GM18508 (cell line): ENCODE measurements at regions not wholly inside any gene's neighbourhood (a gene's known extent, or its start where the extent isn't known, plus 50 kb on each side); places are given as distances from the start of the nearest gene placed in this dataset.
"Not testable (repeated sequence)": the region's sequence is repeated elsewhere in the genome, so short reads cannot be mapped to it uniquely, and the experiment has no call there.

Experiments used
- ATAC-seq: cut with Tn5 transposase; IDR thresholded peaks from one replicate; pipeline ENCODE4 v1.9.1; 2021; ENCODE audit warnings: moderate number of reproducible peaks; ENCODE audit not compliant: insufficient read depth, unreplicated experiment

DNA sequence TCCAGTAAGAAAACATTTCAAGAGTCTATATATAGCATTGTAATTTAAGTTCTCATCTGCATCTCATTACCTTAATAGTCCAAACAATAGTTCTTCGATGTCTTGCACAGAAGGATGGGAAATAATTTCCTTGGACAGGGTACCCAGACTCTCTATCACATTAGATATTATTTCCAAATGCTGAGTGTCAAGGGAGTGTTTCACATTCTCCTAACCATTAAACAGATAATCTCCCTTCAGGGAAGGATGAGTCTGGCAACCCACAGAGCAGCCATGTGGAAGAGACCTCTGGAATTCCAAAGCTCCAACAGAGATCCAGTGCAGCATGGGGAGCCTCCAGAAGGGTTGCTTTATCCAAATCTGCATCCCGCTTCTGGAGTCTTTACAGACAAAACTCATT lies 89.6 kb downstream of the FZD1 start:
- no peak for ATAC-seq

DNA sequence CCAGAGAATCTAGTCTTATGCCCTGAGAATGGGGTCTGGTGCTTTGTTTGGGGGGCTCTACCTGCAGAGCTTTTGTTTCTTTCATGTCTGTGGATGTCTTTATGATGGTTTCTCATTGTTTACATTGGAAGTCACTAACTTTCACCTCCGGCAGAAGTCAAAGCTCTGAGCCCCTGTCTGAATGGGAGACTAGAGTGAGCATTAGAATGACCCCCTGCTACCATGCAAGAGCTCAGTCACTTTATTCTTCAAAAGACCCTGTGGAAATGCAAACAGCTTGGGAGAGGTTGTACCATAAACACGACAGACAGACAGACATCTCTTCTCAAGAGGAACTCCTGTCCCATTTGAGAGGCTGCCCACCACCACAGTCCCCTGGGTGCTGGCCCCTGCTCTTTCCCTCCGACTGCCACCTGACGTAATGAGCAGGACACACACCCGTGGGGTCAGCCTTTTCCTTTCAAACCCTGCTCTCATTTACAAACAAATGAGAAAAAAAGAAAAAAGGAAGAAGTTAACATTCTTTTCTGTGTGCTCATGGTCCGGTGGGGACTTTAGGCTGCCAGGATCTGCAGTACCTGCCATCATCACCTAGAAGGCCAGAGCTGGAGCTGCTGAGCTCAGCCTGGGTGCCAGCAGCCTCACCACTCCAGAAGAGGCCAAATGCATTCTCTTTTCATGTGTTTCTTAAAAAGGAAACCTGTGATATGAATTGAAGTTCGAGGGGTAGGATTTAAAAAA lies 91.6 kb downstream of the FZD1 start:
- no peak for ATAC-seq

- no peak for ATAC-seq
Observed at GRCh38 chr7:91356915-91357314, 92.7 kb downstream of the FZD1 start.

DNA sequence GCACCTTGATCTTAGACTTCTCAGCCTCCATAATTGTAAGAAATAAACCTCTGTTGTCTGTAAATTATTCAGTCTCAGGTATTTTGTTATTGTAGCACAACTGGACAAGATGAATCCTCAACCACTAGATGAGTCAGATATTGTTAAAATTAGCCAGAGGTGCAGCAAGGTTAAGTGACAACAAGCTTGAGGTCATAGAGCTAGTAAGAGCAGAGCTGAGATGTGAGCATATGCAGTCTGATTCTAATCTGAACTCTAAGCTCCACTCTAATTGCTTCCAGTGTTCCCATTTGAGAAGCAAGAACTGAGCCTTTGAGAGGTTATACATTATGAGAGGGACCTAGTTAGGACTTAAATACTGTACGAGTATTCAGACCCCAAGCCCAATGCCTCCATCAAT lies 93.1 kb downstream of the FZD1 start:
- no peak for ATAC-seq

DNA sequence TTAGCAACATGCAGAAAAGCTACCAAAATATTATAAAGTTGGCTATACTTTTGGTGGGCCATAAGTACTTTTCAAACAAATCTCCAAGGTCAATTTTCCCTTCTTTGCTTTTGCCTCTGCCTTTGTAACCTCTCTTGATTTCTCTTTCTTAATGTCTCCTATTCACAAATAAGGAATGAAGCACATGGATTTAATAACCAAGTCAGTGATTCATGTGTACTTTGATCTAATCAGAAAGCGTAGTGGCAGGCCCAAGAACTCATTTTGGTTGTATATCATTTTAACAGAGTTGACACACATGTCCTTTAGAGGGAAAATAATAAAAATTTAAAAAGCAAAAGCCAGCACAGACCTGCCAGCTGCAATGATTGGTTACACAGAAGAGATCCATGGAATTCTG lies 93.7 kb downstream of the FZD1 start:
- no peak for ATAC-seq

- ATAC-seq, result no peak
Observed at GRCh38 chr7:91358303-91358702, 94.1 kb downstream of the FZD1 start.

DNA sequence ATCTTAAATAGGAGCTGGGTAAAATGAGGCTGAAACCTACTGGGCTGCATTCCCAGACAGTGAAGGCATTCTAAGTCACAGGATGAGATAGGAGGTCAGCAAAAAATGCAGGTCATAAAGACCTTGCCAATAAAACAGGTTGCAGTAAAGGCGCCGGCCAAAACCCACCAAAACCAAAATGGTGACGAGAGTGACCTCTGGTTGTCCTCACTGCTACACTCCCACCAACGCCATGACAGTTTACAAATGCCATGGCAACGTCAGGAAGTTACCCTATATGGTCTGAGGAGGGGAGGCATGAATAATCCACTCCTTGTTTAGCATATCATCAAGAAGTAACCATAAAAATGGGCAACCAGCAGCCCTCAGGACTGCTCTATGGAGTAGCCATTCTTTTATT lies 100.9 kb downstream of the FZD1 start:
- not testable (repeated sequence) for ATAC-seq

DNA sequence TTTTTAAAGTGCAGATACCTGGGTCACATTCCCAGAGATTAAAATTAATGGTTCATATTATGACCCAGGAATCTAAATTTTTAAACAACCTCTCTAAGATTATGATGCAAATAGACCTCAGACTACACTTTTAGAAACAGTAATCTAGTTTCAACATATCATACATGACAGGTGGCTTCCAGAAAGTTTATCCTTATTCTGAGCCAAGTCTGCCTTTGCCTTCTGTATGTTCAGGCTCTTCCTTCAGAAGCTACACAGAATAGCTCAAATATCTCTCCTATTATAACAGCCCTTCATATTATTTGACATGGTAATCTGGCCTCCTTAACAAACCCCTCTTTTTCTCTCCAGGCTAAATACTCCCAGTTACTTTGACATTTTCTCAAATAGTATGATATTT lies 101.9 kb downstream of the FZD1 start:
- no peak for ATAC-seq

GRCh38 chr7:91367812-91368578 lies 103.8 kb downstream of the FZD1 start:
- ATAC-seq, result no peak

- ATAC-seq, result no peak
Observed at GRCh38 chr7:91372323-91372722, 108.1 kb downstream of the FZD1 start.

GRCh38 chr7:91373111-91373800 lies 109.0 kb downstream of the FZD1 start:
- no peak for ATAC-seq

DNA sequence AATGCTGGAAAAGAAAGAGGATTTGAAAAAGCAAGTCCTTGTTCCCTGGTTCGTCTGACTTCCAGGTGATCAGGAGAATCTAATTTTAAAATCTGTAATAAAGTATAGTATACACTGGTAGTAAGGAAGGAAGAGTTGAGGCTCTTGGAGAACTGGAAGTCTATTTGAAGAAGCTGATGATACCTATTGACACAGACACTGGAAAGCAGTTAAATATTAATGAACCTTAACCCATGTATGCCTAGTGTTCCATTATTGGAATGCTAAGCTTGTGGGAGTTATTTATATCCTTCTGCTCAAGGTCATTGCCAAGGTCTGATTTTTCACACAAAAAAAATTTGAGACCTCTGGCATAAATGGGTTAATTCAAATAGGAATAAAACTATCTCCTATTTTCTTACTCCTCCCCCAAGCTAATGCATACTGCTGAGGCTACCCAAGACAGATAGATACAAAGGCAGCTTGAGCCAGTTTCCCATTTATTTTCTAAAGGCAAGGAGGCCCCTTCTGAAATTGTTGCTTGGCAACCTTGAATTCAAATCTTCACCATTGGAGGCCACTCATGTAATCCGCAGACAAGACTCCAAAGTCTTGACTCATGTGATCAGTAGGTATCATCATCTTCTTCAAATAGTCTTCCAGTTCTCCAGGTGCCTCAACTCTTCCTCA lies 110.2 kb downstream of the FZD1 start:
- no peak for ATAC-seq

DNA sequence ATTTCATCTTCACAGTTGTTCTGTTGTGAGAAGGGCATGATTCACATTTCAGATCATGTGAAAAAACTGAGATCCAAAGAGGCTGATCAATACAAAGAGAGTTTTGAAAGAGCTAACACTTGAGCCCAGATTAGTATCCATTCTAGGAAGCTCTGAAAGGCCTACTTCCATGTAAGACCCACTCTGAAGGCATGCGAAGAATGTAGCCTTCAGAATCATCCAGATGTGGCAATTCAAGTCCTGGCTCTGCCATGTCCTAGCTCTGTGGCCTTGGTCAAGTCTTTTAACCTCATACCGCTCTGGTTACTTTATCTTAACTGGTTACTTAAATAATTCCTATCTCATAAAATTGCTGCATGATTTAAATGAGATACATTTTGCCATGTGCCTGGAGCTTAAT lies 111.1 kb downstream of the FZD1 start:
- ATAC-seq, result no peak

- ATAC-seq, result no peak
Observed at GRCh38 chr7:91378131-91378530, 113.9 kb downstream of the FZD1 start.

- ATAC-seq, result no peak
Observed at GRCh38 chr7:91379236-91379635, 115.0 kb downstream of the FZD1 start.

DNA sequence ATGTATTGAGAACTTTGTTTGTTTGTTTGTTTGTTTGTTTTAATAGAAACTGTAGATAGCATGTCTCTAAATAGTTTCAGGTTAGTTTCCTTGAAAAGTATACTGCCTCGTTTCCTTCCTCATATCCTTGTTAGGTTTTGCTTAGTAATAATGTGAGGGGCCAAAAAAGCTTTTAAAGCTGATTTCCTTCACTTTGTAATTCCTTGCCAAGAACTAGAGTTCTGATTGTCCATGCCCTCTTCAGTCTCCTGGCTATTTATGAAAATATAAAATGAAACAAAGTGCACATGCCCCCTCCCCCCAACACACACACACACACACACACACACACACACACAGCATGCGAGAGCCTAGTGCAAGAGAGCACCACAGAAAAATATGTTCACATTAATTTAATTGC lies 115.8 kb downstream of the FZD1 start:
- no peak for ATAC-seq

DNA sequence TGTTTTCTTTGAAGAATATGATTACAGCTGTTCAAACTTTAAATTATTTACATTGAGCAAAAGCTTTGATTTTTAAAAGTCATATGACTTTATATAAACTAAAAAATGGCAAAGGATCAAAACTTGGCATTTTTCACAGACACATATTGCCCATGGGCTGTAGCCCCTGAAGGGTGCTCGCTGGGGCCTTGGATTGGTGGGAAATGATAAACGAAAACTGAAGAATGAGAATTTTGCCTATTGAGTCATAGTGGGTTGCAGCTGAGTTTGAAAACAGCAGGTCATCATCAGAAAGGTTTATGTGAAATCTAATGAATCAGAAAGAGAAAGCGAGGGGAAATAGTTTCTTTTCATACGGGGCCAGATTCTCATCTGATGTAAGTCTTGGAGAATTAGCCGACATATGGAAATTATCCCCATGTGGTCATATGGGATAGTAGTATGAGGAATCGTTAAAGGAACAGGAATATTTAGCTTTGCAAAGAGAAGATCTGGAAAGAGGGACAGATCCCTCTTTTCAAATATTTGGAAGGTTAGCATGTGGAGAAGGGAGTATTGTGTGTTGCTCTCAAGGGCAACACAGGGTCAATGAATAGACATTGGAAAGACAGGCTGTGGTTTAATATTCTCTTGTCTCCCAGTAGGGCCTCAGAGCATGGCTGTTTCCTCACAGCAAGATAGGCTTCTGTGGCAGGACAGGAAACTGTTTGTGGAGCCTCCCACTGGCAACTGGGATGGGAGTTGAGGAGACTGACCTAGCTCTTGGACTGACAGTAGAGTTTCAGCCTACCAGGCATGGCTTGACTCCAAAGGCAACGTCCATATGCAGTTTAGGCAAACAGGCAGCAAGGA lies 119.0 kb downstream of the FZD1 start:
- no peak for ATAC-seq

DNA sequence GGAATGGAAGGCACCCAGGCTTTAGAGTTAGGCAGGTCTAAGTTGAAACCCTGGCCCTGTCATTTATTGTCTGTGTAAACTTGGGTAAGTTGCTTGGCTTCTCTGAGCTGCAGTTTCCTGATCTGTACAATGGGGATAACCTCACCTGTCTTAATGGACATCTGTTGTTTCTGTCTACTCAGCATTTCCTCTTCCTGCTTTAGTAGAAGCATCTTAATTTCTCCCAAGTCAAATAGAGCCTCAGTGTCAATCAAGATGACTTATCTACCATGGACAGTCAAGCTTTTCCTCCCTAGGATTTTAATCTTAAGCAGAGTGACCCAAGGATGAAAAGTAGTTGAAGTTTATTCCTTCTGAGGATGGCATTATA lies 119.7 kb downstream of the FZD1 start:
- ATAC-seq, result no peak

DNA sequence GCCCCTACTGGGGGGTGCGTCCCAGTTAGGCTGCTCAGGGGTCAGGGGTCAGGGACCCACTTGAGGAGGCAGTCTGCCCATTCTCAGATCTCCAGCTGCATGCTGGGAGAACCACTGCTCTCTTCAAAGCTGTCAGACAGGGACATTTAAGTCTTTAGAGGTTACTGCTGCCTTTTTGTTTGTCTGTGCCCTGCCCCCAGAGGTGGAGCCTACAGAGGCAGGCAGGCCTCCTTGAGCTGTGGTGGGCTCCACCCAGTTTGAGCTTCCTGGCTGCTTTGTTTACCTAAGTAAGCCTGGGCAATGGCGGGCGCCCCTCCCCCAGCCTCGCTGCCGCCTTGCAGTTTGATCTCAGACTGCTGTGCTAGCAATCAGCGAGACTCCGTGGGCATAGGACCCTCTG lies 130.5 kb downstream of the FZD1 start:
- not testable (repeated sequence) for ATAC-seq

DNA sequence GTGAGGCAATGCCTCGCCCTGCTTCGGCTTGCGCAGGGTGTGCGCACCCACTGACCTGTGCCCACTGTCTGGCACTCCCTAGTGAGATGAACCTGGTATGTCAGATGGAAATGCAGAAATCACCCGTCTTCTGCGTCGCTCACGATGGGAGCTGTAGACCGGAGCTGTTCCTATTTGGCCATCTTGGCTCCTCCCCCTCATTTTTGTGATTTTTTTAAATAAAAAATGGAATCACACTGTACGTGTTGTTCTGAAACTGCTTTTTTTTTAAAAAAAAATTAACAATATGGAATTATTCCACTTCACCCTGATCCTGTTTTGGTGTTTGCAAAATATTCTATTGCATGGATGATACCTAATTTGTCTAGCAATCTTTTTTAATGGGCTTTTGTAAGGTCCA lies 131.1 kb downstream of the FZD1 start:
- not testable (repeated sequence) for ATAC-seq
